ENCODE measurements at regions not wholly inside any gene's neighbourhood (a gene's known extent, or its start where the extent isn't known, plus 50 kb on each side); places are given as distances from the start of the nearest gene placed in this dataset.

GRCh38 chr1:217322834-217323233 lies 308.1 kb downstream of the GPATCH2 start:
- Histone ChIP-seq H4K20me1 (ENCODE audit: control insufficient read depth, insufficient read depth) (no peaks in the 10 kb centered on the region), H3K4me2 (ENCODE audit: control insufficient read depth, insufficient read depth) (peak overlapping the region; percentile 44; the same call in 1 of the 2 replicates), H3K27me3 (replicated peaks in 1 of 2; ENCODE audit: control insufficient read depth in 2 of 2, insufficient read depth in 2 of 2, low read length in 1 of 2) (no peaks in the 10 kb centered on the region), H3K4me1 (ENCODE audit: control insufficient read depth, insufficient read depth, low read length) (peaks cover 11% of the 10 kb centered on the region), H3K36me3 (ENCODE audit: control insufficient read depth in 2 of 2, insufficient read depth in 2 of 2, low read length in 1 of 2) (no peaks in the 10 kb centered on the region), H3K9ac (ENCODE audit: control insufficient read depth, insufficient read depth, low read length) (no peak overlapping the region), H2AFZ (ENCODE audit: control insufficient read depth, low read depth, low read length) (no peak overlapping the region), H3K27ac (ENCODE audit: control insufficient read depth, insufficient read depth) (no peak overlapping the region), H3K9me3 (replicated peaks; ENCODE audit: control insufficient read depth, insufficient read depth, low read length) (no peaks in the 10 kb centered on the region), H3K4me3 (no peak overlapping the region), H3K79me2 (ENCODE audit: control insufficient read depth, insufficient read depth, low read length) (no peaks in the 10 kb centered on the region)
- in situ Hi-C loops (cut with MboI): no loop called here
- BruUV-seq (replicated peaks): no TSS peak
- POLR2A ChIA-PET: no interaction called here
- ATAC-seq (peak; percentile 99), DNase-seq (ENCODE audit: low read depth, low spot score) (peak; percentile 28), FAIRE-seq (peak; percentile 97)
- SMC1A ChIA-PET (ENCODE audit: uncharacterized antibody, unreplicated experiment): interaction anchor here (0.6 to 1.0 kb wide), 3 partner anchors 10 to 632 kb away, joined by 3 to 4 read pairs (median 3); no protein-coding TSS in a partner anchor
- WGBS (ENCODE audit: insufficient coverage, insufficient replicate concordance, low lambda C conversion rate, missing lambda C conversion rate): 17% methylated on average over 2 of the region's 2 CpGs
- intact Hi-C loops (cut with micrococcal nuclease; ENCODE audit: unreplicated experiment): loop anchor here (10.0 kb wide), 1 partner anchor 342 kb away; no protein-coding TSS in a partner anchor
- CTCF ChIA-PET: interaction anchor here (1.4 kb wide), 1 partner anchor 11 kb away, joined by 10 read pairs; no protein-coding TSS in a partner anchor
- RAD21 ChIA-PET (ENCODE audit: unreplicated experiment): interaction anchor here (1.3 kb wide), 1 partner anchor 8 kb away, joined by 3 read pairs; no protein-coding TSS in a partner anchor
- TF ChIP-seq HCFC1 (IDR thresholded peaks at IDR 0.05; ENCODE audit: low read length) (no peak), IRF4 (IDR thresholded peaks at IDR 0.05; ENCODE audit: low read depth, low read length) (0 out of 2 replicates have a peak, but pooled peaks have one; percentile 32), E2F4 (IDR thresholded peaks at IDR 0.05; ENCODE audit: low read depth, low read length) (no peak), YBX1 (IDR thresholded peaks at IDR 0.05) (no peak), STAT1 (conservative IDR thresholded peaks at IDR 0.05) (no peak), NR2C2 (IDR thresholded peaks at IDR 0.05; ENCODE audit: borderline replicate concordance, control insufficient read depth, insufficient read length, low read depth) (no peak), PAX5 (IDR thresholded peaks at IDR 0.05; ENCODE audit: borderline replicate concordance, low read depth, low read length) (no peak), CBX3 (IDR thresholded peaks at IDR 0.05; ENCODE audit: borderline replicate concordance, low read depth) (no peak), RCOR1 (conservative IDR thresholded peaks at IDR 0.05; ENCODE audit: low read depth, low read length) (no peak), KLF5 (IDR thresholded peaks at IDR 0.05; ENCODE audit: partially characterized antibody) (no peak), KAT2A (conservative IDR thresholded peaks at IDR 0.05; ENCODE audit: control insufficient read depth, low read depth, low read length) (no peak), SIX5 (IDR thresholded peaks at IDR 0.05; ENCODE audit: low read depth, low read length, severe bottlenecking) (no peak), PKNOX1 (IDR thresholded peaks at IDR 0.05) (peak; percentile 33; the same call in 1 of the 2 replicates), RELB (IDR thresholded peaks at IDR 0.05; ENCODE audit: low read depth) (no peak), EZH2 (IDR thresholded peaks at IDR 0.05; ENCODE audit: borderline replicate concordance, control insufficient read depth, low read depth, low read length) (no peak), ZBTB11 (CRISPR knock-in tag; IDR thresholded peaks at IDR 0.05) (no peak)

Measured in GM12878 (cell line).